ENCODE measurements at regions not wholly inside any gene's neighbourhood (a gene's known extent, or its start where the extent isn't known, plus 50 kb on each side); places are given as distances from the start of the nearest gene placed in this dataset.
"Not testable (repeated sequence)": the region's sequence is repeated elsewhere in the genome, so short reads cannot be mapped to it uniquely, and the experiment has no call there.

DNA sequence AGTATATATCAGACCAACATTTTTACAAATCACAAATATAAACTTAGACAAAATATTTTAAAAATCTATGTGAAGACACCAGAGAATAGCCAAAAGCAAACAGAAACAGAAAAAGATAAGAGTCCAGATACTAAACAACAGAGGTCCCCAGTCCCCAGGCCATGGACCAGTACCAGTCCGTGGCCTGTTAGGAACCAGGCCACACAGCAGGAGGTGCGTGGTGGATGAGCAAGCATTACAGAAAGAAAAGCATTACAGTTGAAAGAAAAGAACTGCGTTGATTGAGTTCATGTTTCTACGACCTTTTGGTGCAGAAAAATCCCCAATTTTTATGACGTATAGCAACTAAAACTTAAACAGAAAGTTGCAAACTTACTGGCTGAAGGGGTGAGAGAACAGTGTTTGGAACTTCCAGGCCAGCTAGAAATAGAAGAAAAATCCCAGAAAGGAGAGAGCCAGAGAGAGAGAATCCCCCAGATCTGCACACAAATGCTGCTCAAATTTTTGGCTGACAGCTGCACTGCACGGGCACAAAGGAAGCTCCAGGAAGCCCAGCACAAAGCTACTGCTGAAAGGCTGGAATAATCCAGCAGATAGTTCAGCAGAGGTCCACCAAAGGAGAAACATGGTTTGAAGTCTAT is 159.6 kb upstream of the C14orf180 start:
- no peak for DNase-seq (ENCODE audit: low read depth in 4 of 4, low spot score in 3 of 4)

DNA sequence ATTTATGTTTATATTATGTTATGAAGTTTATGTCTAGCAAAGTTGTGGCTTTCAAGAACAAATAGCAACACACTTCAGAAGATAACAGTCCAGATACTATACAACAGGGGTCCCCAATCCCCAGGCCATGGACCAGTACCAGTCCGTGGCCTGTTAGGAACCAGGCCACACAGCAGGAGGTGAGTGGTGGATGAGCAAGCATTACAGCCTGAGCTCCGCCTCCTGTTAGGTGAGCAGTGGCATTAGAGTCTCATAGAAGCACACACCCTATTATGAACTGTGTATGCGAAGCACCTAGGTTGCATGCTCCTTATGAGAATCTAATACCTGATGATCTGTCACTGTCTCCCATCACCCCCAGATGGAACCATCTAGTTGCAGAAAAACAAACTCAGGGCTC is 159.0 kb upstream of the C14orf180 start:
- not testable (repeated sequence) for DNase-seq (ENCODE audit: low read depth in 4 of 4, low spot score in 3 of 4)

DNA sequence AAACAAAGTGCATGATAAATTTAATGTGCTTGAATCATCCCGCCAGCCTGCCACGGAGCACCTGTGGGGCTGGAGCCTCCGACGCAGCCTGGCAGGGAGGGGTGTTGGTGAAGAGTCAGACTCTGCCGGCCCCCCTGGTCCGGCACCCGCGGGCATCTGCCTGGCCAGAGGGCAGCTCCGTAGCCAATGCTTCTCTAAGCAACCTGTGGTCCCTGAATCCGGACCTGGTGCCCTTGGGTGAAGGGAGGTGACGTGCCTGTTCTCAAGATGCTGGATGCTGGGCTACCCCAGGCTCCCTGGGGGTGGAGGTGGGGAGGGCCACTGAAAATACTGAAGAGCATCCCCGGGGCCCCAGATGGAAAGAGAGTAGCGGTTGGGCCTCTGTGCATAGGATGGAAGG is 158.6 kb upstream of the C14orf180 start:
- no peak for DNase-seq (ENCODE audit: low read depth in 4 of 4, low spot score in 3 of 4)

DNA sequence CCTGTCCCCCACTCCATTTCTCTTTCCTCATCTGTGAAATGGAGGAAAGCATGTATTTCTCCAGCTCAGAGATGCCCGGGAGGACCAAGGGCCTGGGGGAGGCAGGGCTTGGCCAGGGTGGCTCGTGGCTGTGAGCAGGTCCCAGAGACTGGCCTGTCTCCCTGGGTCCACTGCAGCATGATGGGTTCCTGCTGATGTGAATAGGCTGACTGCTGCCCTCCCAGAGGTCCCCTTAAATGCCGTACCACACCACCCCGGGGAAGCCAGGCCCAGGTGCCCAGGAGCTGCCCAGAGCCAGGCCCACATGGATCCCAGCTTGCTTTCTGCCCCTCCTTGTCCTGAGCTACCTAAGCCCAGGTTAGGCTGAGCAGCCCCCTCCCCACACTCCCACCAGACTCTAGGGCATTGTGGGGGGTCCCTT is 158.2 kb upstream of the C14orf180 start:
- no peak for DNase-seq (ENCODE audit: low read depth in 4 of 4, low spot score in 3 of 4)

DNA sequence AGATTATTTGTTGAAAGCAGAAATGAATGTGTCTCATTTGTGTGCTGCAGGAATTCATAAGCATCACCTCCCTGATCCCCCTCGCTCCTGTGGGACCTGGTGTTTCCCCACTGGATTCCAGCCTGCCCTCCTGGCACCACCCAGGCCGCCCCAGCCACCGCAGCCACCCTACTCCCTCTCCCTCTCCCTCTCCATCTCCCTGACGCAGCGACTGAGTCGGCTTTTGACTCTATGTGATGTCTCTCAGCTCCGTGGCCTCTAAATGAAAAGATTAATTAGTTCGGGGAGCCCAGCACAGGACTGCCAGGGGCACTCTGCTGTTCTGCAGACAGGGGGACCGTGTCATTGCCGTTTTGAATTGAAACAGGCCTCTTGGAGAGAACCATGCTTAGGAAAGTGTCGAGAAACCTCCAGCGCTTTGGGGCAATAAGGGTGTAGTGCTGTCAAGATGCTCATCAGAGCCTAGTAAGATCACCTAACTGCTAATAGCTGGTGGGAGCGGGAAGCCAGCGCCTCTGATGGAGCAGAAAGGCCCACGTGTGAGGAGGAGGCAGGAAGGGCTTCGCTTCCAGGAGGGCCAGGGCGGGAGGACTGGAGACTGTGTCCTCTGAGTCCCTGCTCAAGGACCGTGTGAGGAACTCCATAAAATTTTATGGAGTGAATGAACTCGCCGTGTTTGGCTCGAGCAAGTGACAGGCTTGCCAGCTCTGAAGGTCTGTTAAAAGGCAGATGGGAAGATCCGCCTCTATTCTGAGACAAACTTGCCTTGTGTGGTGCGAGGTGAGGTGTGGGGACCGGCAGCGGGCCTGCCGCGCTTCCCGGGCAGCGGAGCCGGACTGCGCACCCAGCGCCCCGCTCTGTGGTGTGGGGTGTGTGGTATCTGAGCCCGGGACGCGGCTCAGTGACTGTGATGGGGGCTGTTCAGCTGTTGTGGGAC is 157.4 kb upstream of the C14orf180 start:
- peak in 1 of 4 donors; percentile 65 for DNase-seq (ENCODE audit: low read depth in 4 of 4, low spot score in 3 of 4)

DNA sequence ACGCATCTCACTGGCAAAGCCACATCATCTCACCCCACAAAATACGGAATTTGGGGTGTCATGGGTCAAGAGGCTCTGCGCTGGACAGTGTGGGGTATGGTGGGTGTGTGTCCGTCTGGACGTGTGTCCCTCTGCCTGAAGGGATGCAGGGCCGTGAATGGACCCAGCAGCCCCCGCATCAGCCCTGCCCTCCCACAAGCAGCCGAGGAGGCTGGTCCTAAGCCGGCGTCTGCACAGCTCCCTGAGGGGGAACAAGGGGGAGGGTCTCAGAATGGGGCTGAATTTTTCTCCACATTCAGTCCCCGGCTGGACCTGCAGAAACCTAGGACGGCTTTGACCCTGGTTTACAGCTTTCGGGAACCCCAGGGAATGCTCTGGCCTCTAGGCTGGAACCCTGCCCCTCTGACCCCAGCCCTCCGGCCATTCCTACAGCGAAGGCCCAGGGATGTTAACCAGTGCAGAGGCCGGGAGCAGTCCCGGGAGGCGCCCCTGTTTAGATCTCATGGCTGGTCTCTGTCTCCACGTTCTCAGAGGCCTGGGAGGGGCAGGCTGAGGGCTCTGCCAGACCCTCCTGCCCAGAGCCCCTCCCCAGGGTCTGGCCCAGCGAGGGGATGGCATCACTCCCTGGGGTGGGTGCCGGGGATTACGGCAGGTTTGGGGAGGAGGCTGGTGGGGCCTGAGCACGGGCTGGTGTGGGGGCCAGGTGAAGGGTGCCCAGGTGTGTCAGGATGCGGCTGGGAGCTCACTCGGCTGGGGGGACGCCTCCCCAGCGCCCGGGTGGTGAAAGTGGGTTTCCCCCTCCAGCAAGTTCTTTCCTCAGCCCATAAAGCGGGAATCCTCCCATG is 156.5 kb upstream of the C14orf180 start:
- no peak for DNase-seq (ENCODE audit: low read depth in 4 of 4, low spot score in 3 of 4)

DNA sequence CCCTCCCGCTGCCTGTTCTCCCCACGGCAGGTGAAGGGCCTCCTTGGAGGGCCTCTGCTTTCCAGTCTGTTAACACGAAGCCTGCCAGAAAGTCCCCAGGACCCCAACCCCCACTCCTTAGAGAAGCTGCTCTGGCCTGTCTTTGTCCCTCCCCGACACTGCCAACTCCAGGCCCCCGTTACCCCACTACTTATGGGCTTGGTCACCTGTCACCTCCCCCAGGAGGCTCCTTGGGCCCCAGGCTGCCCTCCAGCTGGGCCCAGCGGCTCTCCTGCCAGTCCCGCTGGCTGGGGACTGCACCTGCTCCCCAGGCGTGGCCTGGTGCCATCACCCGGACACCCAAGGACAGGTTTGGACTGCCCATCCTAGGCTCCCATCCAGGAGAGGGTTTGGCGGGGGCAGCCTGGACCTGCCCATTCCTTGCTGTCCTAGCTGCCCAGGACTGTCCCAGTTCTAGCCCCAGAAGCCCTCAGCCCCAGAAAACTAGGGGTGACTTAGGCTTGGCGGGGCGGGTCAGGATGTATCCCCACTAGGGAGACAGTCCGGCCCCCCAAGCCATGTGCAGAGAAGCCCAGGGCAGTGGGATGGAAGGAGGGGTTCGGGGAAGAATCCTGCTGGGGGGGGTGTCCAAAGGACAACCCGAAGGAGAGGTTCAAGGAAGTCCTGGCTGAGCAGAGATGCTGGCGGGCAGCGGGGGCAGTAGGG is 155.7 kb upstream of the C14orf180 start:
- DNase-seq (ENCODE audit: low read depth in 4 of 4, low spot score in 3 of 4) = no peak

DNA sequence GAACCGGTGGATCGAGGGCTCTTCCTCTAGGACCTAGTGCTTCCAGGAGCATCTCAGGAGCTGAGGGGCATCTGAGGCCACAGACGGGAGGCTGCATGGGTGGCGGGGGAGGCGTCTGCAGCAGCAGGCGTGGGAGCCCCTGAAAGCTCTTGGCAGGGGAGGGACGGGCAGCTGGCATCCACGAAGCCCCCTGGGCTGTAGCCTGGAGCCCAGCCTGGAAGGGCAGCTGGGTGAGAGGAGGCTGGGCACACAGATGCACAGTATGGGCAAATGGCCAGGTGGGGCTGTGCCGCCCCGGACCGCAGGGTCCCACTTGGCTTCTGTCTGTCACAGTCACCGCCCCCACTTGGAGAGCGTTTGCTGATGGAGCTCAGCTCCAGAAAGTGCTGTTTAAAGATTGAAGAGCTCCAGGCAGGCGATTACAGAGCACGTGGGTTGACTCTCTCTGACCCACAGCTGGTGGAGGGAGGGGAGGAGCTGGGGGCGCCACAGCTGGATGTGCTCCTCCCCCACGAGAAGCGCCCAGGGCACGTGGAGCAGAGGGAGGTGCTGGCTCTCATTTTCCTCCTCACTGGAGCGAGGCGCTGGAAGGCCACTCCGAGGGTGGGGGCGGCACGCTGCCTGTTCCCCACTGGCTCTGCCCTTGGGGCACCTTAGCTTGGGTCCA is 155.0 kb upstream of the C14orf180 start:
- DNase-seq (ENCODE audit: low read depth in 4 of 4, low spot score in 3 of 4) = peak in 1 of 4 donors; percentile 23

DNA sequence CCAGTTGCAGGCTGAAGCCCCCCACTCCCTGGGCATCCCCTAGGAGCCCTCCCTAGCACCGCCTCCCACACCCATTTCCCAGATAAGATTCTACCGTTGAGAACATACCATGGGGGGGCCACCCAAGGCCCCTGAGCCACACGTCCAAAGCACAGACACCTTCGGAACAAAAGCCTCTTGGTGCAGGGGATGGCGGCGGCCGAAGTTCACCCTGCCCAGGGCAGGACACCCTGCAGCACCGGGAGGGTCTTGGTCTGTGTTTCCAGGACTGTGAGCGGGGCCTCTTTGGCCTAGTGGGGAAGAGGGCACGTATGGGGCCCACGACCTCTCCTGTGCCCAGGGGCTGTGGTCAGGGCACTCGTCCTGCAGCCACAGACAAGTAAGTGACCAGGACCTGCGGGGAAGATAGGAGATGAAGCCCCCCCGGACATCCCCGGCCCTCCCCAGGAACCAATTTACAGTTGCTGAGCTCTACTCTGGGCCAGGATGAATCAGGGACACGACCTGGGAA is 154.3 kb upstream of the C14orf180 start:
- no peak for DNase-seq (ENCODE audit: low read depth in 4 of 4, low spot score in 3 of 4)

DNA sequence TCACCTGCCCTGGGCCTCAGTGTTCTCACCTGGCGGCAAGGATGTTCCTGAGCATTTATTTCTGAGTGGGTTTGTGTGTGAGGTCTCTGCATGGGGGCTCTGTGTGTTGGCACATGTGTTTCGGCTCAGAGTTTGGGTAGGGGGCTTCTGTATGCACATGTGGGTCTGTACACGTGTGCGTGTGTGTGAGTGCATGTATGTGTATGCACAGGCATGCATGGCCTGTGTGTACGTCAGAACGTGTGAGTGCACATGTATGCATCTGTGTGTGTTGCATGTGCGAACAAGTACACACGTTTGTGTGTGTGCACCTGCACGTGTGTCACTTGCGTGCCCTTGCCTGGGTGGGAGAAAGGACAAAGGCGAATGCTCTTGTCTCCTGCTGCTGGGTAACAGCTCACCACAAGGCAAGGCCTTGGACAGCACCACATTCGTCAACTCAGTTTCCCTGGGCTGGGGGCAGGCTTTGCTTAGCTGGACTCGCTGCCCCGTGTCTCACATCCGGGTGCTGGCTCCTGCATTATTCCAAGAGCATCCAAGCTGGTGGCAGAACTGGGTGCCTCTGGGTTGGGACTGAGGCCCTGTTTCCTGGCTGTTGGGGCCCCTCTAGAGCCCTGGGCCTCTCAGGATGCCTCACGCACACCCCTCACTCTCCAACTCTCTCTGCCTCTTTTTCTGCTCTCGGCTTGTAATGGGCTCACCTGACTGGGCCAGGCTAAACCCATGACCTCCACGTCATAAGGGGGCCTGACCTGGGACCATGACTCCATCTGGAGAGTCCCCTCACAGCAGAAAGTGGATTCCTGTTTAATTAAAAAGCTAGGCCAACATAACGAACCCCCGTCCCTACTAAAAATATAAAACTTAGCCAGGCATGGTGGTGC is 153.6 kb upstream of the C14orf180 start:
- DNase-seq (ENCODE audit: low read depth in 4 of 4, low spot score in 3 of 4) = no peak

DNA sequence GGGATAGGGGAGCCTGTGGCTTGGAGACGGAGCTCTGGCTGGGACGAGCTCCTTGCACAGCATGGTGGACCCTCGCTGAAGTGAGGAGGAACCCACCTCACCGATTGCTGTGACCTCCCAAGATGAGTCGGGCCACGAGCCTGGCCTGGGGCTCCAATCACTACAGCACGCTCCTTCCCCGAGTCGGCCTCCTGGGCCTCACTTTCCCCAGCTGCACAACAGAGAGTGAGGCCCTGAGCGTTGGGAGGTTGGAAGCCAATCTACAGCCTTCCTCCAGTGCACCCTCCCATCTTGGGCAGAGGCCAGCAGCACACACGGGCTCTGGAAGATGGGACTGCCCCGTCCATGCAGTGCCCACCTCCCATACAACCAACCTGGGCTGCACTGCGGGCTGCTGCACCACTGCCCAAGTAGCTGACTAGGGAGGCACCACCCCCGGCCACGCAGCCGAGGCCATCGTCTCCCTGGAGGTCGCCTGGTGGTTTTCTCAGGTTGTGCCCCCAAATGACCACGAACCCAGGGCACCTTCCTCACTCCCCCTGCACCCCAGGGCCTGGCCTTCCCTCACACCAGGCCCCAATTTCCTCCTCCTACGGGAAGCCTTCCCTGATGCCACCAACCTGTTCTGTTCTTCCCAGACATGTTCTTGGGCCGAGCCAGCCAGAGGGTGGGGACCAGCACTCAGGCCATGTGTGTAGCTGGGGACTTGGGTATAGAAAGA is 152.3 kb upstream of the C14orf180 start:
- no peak for DNase-seq (ENCODE audit: low read depth in 4 of 4, low spot score in 3 of 4)

DNA sequence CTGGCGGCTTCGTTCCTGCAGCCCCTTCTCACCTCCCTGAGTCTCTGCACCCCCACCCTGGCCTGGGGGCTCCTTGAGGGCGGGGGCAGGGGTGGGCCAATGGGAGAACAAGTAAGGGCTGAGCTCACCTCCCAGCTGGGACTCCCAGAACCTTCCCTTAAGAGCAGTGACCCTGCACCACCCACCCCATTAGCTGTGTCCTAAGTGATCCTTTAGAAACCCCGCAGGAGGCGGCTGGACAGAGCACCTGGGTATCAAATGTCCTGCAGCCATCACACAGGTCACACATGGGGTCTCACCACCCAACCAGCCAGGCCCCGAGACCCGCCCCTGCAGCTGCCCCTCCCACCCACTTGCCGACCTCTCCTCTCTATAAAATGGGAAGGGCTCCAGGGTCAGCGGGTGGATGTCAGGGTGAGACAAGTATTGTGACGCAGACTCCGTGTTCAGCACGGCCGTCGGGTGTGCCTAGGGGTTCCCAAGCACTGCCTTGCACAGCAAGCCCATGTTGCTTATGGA is 151.2 kb upstream of the C14orf180 start:
- no peak for DNase-seq (ENCODE audit: low read depth in 4 of 4, low spot score in 3 of 4)

DNA sequence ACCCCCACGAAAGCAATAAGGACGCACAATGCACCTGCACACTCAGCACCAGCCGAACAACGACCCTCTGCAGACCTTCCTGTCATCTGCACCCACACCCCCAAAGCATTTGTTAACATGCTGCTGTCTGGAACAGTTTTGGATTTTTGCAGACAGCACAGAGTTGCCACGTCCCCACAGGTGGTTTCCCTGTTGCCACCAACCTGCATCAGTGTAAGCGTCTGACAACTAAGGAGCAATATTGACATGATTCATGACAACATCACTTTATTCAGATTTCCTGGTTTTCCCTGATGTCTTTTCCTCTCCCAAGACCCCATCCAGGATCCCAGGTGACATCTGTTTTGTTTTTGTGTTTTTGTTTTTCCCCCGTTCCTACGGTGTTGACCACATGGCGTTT is 150.7 kb upstream of the C14orf180 start:
- no peak for DNase-seq (ENCODE audit: low read depth in 4 of 4, low spot score in 3 of 4)

DNA sequence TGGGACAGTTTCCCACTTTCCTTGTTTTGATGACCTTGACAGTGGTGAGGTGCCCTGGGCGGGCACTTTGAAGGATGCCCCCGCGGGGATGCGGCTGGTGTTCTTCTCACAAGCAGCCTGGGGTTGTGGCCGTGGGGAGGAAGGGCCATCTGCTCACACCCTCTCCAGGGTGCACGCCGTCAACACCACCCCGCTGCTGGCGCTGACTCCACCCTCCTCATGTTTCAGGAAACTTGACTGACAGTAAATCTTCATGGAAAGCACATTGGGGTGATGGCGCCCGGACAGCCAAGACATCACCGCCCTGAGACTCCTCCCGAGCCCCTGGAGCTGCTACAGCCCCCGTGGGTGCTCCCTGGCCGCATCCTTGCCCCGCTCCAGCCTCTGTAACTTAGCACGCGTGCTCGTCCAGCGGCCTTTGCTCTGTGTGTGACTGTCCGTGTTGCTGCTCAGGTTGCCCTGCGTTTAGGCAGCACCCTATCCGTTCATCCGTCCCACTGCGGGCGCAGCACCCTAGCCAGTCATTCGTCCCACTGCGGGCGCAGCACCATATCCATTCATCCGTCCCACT is 150.2 kb upstream of the C14orf180 start:
- DNase-seq (ENCODE audit: low read depth in 4 of 4, low spot score in 3 of 4) = no peak

DNA sequence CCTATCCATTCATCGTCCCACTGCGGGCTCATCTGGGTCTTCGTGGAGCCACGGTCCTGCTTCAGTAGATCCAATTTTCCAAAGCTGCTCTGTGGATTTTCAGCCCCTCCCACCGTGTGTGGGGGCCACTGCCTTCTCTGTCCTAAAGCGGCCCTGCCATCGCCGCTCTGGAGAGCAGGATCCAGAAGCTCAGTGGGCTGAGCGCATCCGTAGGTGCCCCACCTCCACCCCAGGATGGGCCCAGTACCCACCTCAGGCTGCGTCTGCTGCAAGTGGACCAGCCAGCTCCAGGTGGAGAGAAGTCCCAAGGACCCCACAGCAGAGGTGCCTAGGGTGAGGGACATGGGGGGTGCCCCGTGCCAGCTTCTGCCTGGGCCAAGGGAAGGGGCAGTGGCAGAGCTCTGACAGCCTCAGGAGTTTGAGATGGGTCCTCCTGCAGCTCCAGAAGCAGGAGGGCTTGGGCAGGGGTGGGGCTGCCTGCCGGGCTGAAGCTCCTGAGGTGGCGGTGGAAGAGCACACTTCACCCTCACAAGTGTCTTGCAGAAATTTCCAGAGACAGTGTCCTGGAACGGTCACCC is 148.1 kb upstream of the C14orf180 start:
- DNase-seq (ENCODE audit: low read depth in 4 of 4, low spot score in 3 of 4) = no peak

DNA sequence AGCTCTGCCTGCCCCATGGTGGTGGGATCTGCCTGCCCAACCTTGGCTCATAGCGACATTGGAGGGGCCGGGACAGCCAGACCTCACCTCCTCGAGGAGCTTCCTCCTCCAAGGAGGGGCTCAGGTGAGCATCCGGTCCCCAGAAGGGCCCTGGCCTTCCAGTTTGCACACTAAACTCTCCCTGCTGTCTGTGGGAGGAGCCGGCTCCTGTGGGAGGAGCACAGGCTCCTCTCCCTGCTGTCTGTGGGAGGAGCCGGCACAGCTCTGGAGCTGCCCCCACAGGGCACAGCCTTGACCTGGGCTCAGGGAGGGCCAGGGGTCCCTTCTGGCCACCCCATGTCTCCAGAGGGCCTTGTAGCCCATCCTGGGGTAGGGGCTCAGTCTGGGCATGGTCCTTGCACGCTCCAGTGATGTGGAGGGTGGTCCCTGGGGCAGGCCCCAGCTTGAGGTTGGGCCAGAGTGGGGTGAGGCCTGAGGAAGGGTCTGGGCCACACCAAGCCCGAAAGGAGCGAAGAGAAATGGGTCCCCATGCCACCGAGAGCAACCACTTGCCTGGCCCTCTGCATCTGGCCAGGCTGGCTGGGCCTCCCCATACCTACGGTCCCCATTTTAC is 147.5 kb upstream of the C14orf180 start:
- DNase-seq (ENCODE audit: low read depth in 4 of 4, low spot score in 3 of 4) = no peak

All from left renal pelvis (tissue), 4 donors.